Inflammatory macrophage treated with lipopolysaccharide for 4 hours (primary cell): ENCODE measurements at regions not wholly inside any gene's neighbourhood (a gene's known extent, or its start where the extent isn't known, plus 50 kb on each side); places are given as distances from the start of the nearest gene placed in this dataset.
"Not testable (repeated sequence)": the region's sequence is repeated elsewhere in the genome, so short reads cannot be mapped to it uniquely, and the experiment has no call there.

Source experiments
- DNase-seq: peaks from one replicate; pipeline ENCODE4 v3.0.0-alpha.2; 2020

- no peak for DNase-seq
Measured at GRCh38 chr5:116788851-116789403, 214.3 kb upstream of the SEMA6A start.

- DNase-seq = no peak
Measured at GRCh38 chr5:116787570-116787969, 212.9 kb upstream of the SEMA6A start.

GRCh38 chr5:116785106-116785505 lies 210.5 kb upstream of the SEMA6A start:
- no peak for DNase-seq

- no peak for DNase-seq
Measured at GRCh38 chr5:116779846-116780245, 205.2 kb upstream of the SEMA6A start.

- DNase-seq = no peak
Measured at GRCh38 chr5:116778651-116779280, 204.1 kb upstream of the SEMA6A start.

- DNase-seq = no peak
Measured at GRCh38 chr5:116778032-116778431, 203.4 kb upstream of the SEMA6A start.

GRCh38 chr5:116773926-116774325 lies 199.3 kb upstream of the SEMA6A start:
- no peak for DNase-seq

- DNase-seq = no peak
Measured at GRCh38 chr5:116772806-116773205, 198.2 kb upstream of the SEMA6A start.

- no peak for DNase-seq
Measured at GRCh38 chr5:116772152-116772501, 197.5 kb upstream of the SEMA6A start.

GRCh38 chr5:116771466-116772151 lies 197.0 kb upstream of the SEMA6A start:
- no peak for DNase-seq

- not testable (repeated sequence) for DNase-seq
Measured at GRCh38 chr5:116769953-116770352, 195.3 kb upstream of the SEMA6A start.

- DNase-seq = no peak
Measured at GRCh38 chr5:116769470-116769869, 194.8 kb upstream of the SEMA6A start.

- DNase-seq = peak; percentile 27
Measured at GRCh38 chr5:116766470-116766947, 191.9 kb upstream of the SEMA6A start.

- no peak for DNase-seq
Measured at GRCh38 chr5:116765441-116765840, 190.8 kb upstream of the SEMA6A start.

- DNase-seq = no peak
Measured at GRCh38 chr5:116764941-116765340, 190.3 kb upstream of the SEMA6A start.

- no peak for DNase-seq
Measured at GRCh38 chr5:116763987-116764866, 189.6 kb upstream of the SEMA6A start.

- DNase-seq = no peak
Measured at GRCh38 chr5:116759860-116760640, 185.4 kb upstream of the SEMA6A start.

GRCh38 chr5:116757326-116757725 lies 182.7 kb upstream of the SEMA6A start:
- no peak for DNase-seq

GRCh38 chr5:116756531-116756930 lies 181.9 kb upstream of the SEMA6A start:
- DNase-seq = no peak

GRCh38 chr5:116754556-116754955 lies 179.9 kb upstream of the SEMA6A start:
- DNase-seq = no peak

- no peak for DNase-seq
Measured at GRCh38 chr5:116751684-116752083, 177.1 kb upstream of the SEMA6A start.
